ENCODE measurements at regions not wholly inside any gene's neighbourhood (a gene's known extent, or its start where the extent isn't known, plus 50 kb on each side); places are given as distances from the start of the nearest gene placed in this dataset.
"Not testable (repeated sequence)": the region's sequence is repeated elsewhere in the genome, so short reads cannot be mapped to it uniquely, and the experiment has no call there.

DNA sequence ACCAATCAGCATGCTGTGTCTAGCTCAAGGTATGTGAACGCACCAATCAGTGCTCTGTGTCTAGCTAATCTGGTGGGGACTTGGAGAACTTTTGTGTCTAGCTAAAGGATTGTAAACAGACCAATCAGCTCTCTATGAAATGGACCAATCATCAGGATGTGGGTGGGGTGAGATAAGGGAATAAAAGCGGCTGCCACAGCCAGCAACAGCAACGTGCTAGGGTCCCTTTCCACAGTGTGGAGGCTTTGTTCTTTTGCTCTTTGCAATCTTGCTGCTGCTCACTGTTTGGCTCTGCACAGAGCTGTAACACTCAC lies 1353.9 kb upstream of the CDH18 start:
- not testable (repeated sequence) for DNase-seq (ENCODE audit: low read depth in 3 of 3, low spot score in 2 of 3)

- DNase-seq (ENCODE audit: low read depth in 3 of 3, low spot score in 2 of 3): not testable (repeated sequence)
Observed at GRCh38 chr5:21341203-21341947, 1353.4 kb upstream of the CDH18 start.

DNA sequence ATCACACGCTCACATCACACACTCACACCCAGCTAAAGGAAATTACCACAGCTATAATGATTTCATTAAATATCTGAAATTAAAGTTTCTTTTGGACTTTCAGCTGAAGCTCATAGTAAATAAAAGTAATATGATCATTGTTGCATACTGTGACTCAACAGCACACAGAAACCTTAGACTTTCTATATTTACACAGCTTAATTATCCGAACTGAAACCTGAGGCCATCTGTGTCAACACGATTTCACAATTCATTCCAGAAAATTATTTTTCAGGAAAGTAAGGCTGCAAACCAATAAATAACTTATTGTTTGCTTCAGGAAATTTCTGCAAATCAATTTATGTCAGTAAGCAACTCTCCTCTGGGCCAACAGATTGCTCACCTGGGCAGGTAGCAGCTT lies 1352.2 kb upstream of the CDH18 start:
- DNase-seq (ENCODE audit: low read depth in 3 of 3, low spot score in 2 of 3): not testable (repeated sequence)

GRCh38 chr5:21336478-21336877 lies 1348.5 kb upstream of the CDH18 start:
- DNase-seq (ENCODE audit: low read depth in 3 of 3, low spot score in 2 of 3): not testable (repeated sequence)

DNA sequence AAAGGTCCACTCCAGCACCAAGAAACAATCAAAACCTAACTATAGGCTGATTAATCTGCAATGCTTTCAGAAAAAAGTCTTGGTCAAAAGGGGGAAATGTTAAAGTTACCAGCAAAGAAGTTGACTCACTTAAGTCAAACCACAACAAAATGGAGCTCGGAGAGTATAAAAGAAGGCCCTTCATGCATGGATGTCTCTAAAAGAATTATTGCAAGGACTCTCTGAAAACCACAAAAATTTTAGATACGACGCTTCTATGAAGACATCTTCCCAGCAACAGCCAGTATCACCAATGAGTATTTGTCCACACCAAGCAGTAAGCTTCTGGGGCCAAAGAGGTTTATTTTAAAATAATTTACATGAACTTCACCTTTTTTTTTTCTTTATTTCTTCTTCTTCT lies 1327.4 kb upstream of the CDH18 start:
- DNase-seq (ENCODE audit: low read depth in 3 of 3, low spot score in 2 of 3): not testable (repeated sequence)

GRCh38 chr5:21301205-21301604 lies 1313.2 kb upstream of the CDH18 start:
- DNase-seq (ENCODE audit: low read depth in 3 of 3, low spot score in 2 of 3): not testable (repeated sequence)

- DNase-seq (ENCODE audit: low read depth in 3 of 3, low spot score in 2 of 3): not testable (repeated sequence)
Observed at GRCh38 chr5:21274361-21274760, 1286.4 kb upstream of the CDH18 start.

DNA sequence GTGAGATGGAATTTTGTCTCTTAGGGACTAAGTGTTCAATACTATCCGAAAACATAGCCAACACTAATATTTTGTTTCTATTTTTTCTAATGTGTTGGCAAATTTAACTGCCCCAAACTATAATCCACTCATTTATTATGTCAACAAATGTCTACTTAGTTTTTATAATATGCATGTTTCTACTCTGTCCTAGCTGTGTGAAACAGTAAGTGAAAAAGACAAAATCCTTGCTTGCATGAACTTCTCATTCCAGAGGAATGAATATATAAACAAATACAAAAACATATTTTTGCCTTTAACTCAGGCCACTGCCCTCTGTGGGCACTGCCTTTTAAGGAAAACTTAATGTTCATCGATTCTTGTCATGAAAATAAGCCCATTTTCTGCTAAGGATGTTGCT lies 1275.4 kb upstream of the CDH18 start:
- no peak for DNase-seq (ENCODE audit: low read depth in 3 of 3, low spot score in 2 of 3)

GRCh38 chr5:21254161-21254560 lies 1266.2 kb upstream of the CDH18 start:
- DNase-seq (ENCODE audit: low read depth in 3 of 3, low spot score in 2 of 3): no peak

DNA sequence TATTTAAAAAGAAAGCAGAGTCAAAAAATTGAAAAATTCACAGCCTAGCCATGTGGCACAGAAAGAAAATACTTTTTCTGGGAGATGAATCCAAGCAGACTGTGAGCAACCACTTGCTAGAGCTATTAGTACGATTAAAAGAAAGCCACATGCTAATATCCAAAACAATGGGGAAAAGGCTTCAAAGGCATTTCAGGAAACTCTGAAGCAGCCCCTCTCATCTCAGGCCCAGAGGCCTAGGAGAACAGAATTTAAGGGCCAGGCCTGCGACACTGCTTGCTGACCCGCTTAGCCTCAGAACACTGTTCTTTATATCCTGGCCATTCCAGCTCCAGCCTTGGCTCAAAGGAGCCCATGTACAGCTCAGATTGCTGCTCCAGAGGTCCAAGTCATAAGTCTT lies 1257.0 kb upstream of the CDH18 start:
- no peak for DNase-seq (ENCODE audit: low read depth in 3 of 3, low spot score in 2 of 3)

DNA sequence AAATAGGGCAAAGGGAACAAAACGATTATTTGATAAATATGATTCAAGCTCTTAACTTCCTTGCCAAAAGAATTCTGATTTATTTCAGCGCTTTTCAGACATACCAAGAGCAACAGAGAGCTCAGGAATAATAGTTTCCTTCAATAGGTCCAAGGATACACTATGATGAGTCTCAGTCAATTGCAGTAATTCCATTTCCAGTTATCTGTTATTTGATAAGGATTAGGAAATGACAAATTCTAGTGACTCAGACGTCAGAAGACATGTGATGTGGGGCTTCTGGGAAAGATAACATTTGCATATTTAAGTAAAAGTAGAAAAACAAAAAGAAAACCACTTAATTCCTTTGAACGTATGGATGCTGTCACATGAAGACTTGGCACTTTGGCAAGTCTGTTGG lies 1250.8 kb upstream of the CDH18 start:
- DNase-seq (ENCODE audit: low read depth in 3 of 3, low spot score in 2 of 3): no peak

DNA sequence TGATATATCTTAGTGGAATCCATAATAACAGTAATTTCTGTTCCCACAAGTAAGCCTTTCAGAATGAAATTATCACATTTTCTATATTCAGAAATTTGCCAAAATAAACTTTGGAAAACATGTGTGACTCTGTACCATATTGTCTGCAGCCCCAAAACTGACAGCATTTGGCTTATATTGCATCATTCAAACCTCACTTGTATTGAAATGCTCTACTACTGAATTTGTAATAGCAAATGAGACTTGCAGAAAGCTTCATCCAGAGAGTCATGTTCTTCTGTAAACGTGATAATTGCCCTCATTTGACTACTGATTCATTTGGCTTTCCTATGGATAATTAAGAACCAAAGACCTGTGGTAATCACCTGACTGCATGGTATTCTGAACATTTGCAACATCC lies 1249.5 kb upstream of the CDH18 start:
- peak in 1 of 3 donors; percentile 1 for DNase-seq (ENCODE audit: low read depth in 3 of 3, low spot score in 2 of 3)

DNA sequence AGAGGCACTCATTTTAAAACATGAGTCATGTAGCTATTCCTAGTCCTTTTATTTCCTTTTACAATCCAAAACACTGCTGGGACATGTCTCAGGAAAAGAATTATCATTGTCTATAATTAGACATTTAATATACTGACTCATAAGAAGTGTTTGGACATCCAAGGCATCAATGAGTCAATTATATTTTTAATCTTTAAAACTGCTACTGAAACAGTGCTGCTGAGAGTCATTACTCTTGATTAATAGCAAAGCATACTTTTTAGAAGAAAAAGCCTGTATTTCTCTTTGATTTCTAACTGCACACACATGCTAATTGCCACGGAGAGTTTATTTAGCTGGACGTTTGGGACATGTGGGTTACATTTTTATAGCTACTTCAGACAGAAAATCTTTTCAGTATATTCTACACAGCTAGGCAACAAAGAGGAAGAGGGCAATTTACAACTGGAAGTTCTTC lies 1249.0 kb upstream of the CDH18 start:
- DNase-seq (ENCODE audit: low read depth in 3 of 3, low spot score in 2 of 3): peak; percentile 32 to 47 (median 38)

GRCh38 chr5:21236104-21236503 lies 1248.1 kb upstream of the CDH18 start:
- DNase-seq (ENCODE audit: low read depth in 3 of 3, low spot score in 2 of 3): no peak

GRCh38 chr5:21225223-21226064 lies 1237.4 kb upstream of the CDH18 start:
- no peak for DNase-seq (ENCODE audit: low read depth in 3 of 3, low spot score in 2 of 3)

GRCh38 chr5:21221616-21222015 lies 1233.6 kb upstream of the CDH18 start:
- DNase-seq (ENCODE audit: low read depth in 3 of 3, low spot score in 2 of 3): no peak

- DNase-seq (ENCODE audit: low read depth in 3 of 3, low spot score in 2 of 3): no peak
Observed at GRCh38 chr5:21219966-21220365, 1232.0 kb upstream of the CDH18 start.

GRCh38 chr5:21219251-21219650 lies 1231.3 kb upstream of the CDH18 start:
- no peak for DNase-seq (ENCODE audit: low read depth in 3 of 3, low spot score in 2 of 3)

DNA sequence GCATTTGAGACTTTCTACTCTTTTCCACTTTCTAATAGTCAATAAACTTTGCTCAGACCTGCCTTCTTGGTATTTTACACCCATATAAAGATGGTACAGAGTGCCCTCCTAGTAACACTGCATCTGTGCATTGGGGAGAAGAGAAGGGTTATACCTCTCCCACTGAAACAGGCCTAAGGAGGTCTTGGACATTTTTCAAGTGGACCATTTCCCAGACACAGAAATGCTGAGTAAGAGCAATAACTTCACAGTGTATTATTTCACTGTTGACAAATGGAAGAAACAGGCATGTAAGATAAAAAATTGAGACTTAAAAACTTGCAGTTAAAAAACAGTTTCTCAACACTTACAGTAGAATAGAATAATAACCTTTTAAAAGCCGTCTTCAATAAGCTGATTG lies 1224.0 kb upstream of the CDH18 start:
- no peak for DNase-seq (ENCODE audit: low read depth in 3 of 3, low spot score in 2 of 3)

GRCh38 chr5:21209409-21209808 lies 1221.4 kb upstream of the CDH18 start:
- no peak for DNase-seq (ENCODE audit: low read depth in 3 of 3, low spot score in 2 of 3)

DNA sequence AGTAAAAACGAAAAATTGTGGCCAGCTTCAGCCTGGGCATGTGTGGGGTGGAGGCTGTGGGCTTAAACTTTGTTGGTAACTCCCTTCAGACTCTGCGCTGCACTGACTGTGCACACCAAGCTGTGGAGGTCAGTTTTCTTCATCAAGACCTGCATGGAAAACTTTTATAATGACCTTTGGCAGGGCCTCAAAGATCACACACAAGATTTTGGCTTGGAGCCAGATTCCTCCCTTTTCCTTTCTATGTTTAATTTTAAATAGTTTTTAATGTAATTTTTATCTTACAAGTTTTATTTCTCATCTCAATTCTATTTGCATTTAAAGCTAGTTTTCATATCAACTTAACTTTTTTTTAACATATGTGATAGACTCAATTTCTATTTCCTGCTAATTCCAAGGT lies 1211.1 kb upstream of the CDH18 start:
- DNase-seq (ENCODE audit: low read depth in 3 of 3, low spot score in 2 of 3): no peak

DNA sequence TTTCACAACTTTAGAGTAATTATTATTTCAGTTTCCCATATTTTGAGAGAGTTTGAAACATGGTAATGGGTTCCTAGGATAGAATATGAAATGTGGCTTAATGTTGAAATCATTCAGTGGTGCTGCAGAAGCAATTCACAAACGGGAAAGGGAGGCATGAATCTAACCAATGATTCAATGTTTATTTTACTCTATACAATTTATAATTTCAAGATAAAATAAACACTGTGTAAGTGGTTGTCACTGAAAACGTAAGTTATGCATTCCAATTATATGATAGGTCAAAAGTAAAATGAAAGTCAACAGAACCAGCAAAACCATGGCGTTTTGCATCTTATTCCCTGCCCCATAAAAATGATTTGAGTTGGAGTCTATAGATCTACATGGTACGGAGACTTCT lies 1207.1 kb upstream of the CDH18 start:
- DNase-seq (ENCODE audit: low read depth in 3 of 3, low spot score in 2 of 3): no peak

All from right renal cortex interstitium (tissue), 3 donors.